SK-N-SH treated with all-trans-retinoic acid at 6 μM for 48 hours (cell line): ENCODE measurements at regions not wholly inside any gene's neighbourhood (a gene's known extent, or its start where the extent isn't known, plus 50 kb on each side); places are given as distances from the start of the nearest gene placed in this dataset.

ENCODE experiments used
- ARNTL ChIP-seq: fragments of 450-650 bp; formaldehyde crosslinking; IDR thresholded peaks from 2 replicates; pipeline ENCODE4 v1.5.0; 2020; ENCODE audit warnings: low read depth, mild to moderate bottlenecking, moderate library complexity, borderline replicate concordance
- CREB5 ChIP-seq: fragments of 250-450 bp; sonication (Bioruptor Pico); IDR thresholded peaks from 2 replicates; pipeline ENCODE4 v1.5.1; 2020; ENCODE audit warnings: low read depth, mild to moderate bottlenecking, moderate library complexity
- GLIS3 ChIP-seq: fragments of 250-450 bp; sonication (Bioruptor Pico); IDR thresholded peaks from 2 replicates; pipeline ENCODE4 v1.5.0; 2020; ENCODE audit warnings: mild to moderate bottlenecking, moderate library complexity
- ISL1 ChIP-seq: fragments of 250-450 bp; sonication (Bioruptor Pico); IDR thresholded peaks from 2 replicates; pipeline ENCODE4 v2.1.2; 2022; ENCODE audit warnings: mild to moderate bottlenecking, moderate library complexity
- PATZ1 ChIP-seq: fragments of 250-450 bp; sonication (Bioruptor Pico); IDR thresholded peaks from 2 replicates; pipeline ENCODE4 v1.8.0; 2020; ENCODE audit warnings: mild to moderate bottlenecking, moderate library complexity, borderline replicate concordance
- ZFP3 ChIP-seq: fragments of 250-450 bp; sonication (Bioruptor Pico); IDR thresholded peaks from 2 replicates; pipeline ENCODE4 v1.5.0; 2020; ENCODE audit warnings: mild to moderate bottlenecking, moderate library complexity
- ZNF565 ChIP-seq: fragments of 450-650 bp; formaldehyde crosslinking; conservative IDR thresholded peaks from 2 replicates; pipeline ENCODE4 v1.5.0; 2020; ENCODE audit warnings: low read depth, mild to moderate bottlenecking, moderate library complexity
- ZNF70 ChIP-seq: fragments of 450-650 bp; formaldehyde crosslinking; IDR thresholded peaks from 2 replicates; pipeline ENCODE4 v1.5.0; 2020; ENCODE audit warnings: mild to moderate bottlenecking, moderate library complexity

- no peak for TF ChIP-seq GLIS3 (CRISPR knock-in tag)
- TF ChIP-seq ZNF70 (CRISPR knock-in tag), result no peak
- TF ChIP-seq PATZ1 (CRISPR knock-in tag), result no peak
- no peak for TF ChIP-seq ARNTL (CRISPR knock-in tag)
- no peak for TF ChIP-seq ZFP3 (CRISPR knock-in tag)
- no peak for TF ChIP-seq ISL1
- no peak for TF ChIP-seq ZNF565 (CRISPR knock-in tag)
- TF ChIP-seq CREB5 (CRISPR knock-in tag), result no peak
These were observed 563.8 kb downstream of the TBL1XR1 start for GRCh38 chr3:176633511-176633910.
